Caki2 (cell line): ENCODE measurements at regions not wholly inside any gene's neighbourhood (a gene's known extent, or its start where the extent isn't known, plus 50 kb on each side); places are given as distances from the start of the nearest gene placed in this dataset.

Source experiments
- DNase-seq: peaks from one replicate; pipeline ENCODE4 v3.0.0-alpha.2; 2015; ENCODE audit warnings: low read depth
- in situ Hi-C: cut with HindIII; loops from 2 replicates; pipeline ENCODE4 v1.10.0; 2016; ENCODE audit warnings: low sequenced_read_pairs, low pct_unique_long_range_greater_than_20kb, mixed read lengths

DNA sequence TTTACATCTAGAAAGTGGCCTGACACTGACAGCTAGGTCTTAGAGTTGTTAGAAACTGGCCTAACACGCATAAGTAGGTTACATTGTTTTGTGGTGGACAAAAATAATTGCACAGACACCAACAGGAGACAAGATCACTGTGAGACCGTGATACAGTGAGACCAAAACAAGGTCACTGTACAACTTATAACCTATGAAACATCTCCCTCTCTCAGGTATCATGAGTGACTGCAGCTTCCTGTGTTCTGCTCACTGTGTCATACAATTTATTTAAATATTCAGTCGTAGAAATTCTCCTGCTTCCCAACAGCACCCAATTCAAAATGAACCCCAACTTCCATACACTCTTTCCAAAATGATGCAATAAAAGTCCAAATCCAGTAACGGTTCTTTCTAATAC, 2165.2 kb downstream of the PCDH9 start:
- no peak for DNase-seq
- in situ Hi-C loops: no loop called here

DNA sequence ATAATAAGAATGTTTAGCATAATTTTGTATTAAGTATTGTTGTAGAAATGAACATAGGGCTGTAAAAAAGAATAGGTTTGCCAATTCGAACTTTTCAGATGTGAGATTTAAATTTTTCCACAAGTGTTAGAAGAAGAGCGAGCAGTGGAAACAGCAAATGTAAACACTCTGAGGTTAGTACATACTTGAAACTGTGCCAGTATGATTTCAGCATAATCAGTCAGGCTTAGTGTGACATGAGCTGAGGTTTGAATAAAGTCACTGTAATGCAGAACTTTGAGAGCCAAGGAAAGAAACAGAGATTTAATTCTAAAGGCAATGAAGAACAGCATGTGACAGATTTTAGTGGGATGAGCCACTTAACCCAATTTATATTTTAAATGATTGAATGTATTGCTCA, 2166.4 kb downstream of the PCDH9 start:
- no peak for DNase-seq
- in situ Hi-C loops: no loop called here

GRCh38 chr13:65057986-65058385, 2172.2 kb downstream of the PCDH9 start:
- DNase-seq: no peak
- in situ Hi-C loops: no loop called here

GRCh38 chr13:65054277-65054676, 2175.9 kb downstream of the PCDH9 start:
- in situ Hi-C loops: no loop called here
- DNase-seq: no peak

DNA sequence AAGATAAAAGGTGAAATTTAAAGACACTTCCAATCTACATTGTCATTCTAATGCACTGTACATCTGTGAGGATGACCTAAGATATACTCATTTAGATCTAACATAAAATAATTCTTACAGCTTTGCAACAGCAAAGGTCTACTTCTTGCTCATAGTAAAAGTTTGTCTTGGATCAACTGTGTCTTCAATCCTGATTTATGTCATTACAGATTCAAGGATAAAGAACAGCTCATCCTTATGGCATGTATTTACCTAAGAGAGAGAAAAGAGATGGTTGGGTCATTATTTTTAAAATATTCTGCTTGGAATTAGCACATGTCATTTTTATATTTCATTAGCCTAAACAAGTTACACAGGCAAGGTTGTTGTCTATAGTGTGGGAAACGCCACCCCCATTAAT, 2193.1 kb downstream of the PCDH9 start:
- no peak for DNase-seq
- in situ Hi-C loops: no loop called here

DNA sequence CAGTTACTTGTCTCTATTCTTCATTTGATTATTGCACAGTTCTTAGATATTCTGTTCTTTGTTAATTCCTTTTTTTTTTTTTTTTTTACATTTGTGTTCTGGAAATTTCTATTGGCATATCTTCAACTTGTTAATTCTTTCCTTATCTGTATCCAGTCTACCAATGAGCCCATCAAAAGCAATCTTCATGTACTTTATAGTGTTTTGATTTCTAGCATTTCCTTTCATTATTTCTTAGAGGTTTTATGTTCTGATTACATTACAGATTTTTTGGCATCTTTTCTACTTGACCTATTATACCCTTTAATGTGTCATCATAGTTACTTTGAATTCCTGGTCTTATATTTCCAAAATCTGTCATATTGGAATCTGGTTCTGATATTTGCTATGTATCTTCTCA, 2194.8 kb downstream of the PCDH9 start:
- in situ Hi-C loops: no loop called here
- no peak for DNase-seq

DNA sequence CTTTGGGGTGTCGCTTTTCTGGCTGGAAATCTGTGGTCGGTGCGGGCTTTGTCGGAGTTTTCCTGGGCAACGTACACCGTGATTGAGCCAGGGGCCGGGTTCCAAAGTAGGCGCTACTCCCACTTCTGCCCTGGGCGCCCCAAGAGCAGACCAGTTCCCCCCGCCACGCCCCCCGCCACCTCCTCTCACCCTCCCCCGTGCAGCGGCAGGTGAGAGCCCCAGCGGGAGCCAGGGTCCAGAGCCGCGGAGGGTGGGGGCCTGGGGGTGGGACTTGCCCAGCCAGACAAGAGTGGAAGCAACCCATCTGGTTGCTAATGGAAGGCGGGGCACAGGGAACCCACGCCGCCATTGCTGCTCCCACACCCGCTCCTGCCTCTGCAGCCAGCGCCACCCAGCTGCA, 2195.9 kb downstream of the PCDH9 start:
- in situ Hi-C loops: no loop called here

GRCh38 chr13:65032825-65033224, 2197.3 kb downstream of the PCDH9 start:
- DNase-seq: no peak
- in situ Hi-C loops: no loop called here

More for the DNA sequence above, 2195.9 kb downstream of the PCDH9 start:
- DNase-seq: no peak

- DNase-seq: no peak
- in situ Hi-C loops: no loop called here
Observed at GRCh38 chr13:65028101-65028500, 2202.0 kb downstream of the PCDH9 start.

DNA sequence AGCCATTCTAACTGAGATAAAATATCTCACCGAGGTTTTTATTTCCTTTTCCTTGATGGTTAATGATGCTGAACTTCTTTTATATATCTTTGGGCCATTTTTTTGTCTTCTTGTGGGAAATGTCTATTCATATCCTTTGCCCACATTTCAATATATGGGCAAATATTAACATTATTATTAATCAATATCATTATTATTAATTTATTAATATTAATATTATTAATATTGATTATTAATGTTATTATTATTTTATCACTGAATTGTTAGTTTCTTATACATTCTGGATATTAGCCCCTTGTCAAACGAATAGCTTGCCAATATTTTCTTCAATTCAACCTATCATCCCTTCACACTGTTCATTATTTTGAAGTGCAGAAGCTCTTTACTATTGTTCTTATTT, 2203.6 kb downstream of the PCDH9 start:
- in situ Hi-C loops: no loop called here

GRCh38 chr13:65011378-65011777, 2218.8 kb downstream of the PCDH9 start:
- in situ Hi-C loops: no loop called here

More for the DNA sequence above, 2203.6 kb downstream of the PCDH9 start:
- DNase-seq: no peak

GRCh38 chr13:64997438-64997837, 2232.7 kb downstream of the PCDH9 start:
- in situ Hi-C loops: no loop called here
- no peak for DNase-seq

More at GRCh38 chr13:65011378-65011777, 2218.8 kb downstream of the PCDH9 start:
- DNase-seq: no peak

- in situ Hi-C loops: no loop called here
- no peak for DNase-seq
Observed at GRCh38 chr13:64993514-64994164, 2236.5 kb downstream of the PCDH9 start.

- in situ Hi-C loops: no loop called here
- no peak for DNase-seq
Observed at GRCh38 chr13:64992314-64992713, 2237.8 kb downstream of the PCDH9 start.

- DNase-seq: no peak
- in situ Hi-C loops: no loop called here
Observed at GRCh38 chr13:64985075-64985474, 2245.1 kb downstream of the PCDH9 start.

GRCh38 chr13:64962404-64962803, 2267.7 kb downstream of the PCDH9 start:
- in situ Hi-C loops: no loop called here
- DNase-seq: no peak

GRCh38 chr13:64959276-64959675, 2270.9 kb downstream of the PCDH9 start:
- no peak for DNase-seq
- in situ Hi-C loops: no loop called here

GRCh38 chr13:64958106-64958505, 2272.0 kb downstream of the PCDH9 start:
- in situ Hi-C loops: no loop called here

GRCh38 chr13:64938660-64939059, 2291.5 kb downstream of the PCDH9 start:
- DNase-seq: no peak
- in situ Hi-C loops: no loop called here

More at GRCh38 chr13:64958106-64958505, 2272.0 kb downstream of the PCDH9 start:
- no peak for DNase-seq

DNA sequence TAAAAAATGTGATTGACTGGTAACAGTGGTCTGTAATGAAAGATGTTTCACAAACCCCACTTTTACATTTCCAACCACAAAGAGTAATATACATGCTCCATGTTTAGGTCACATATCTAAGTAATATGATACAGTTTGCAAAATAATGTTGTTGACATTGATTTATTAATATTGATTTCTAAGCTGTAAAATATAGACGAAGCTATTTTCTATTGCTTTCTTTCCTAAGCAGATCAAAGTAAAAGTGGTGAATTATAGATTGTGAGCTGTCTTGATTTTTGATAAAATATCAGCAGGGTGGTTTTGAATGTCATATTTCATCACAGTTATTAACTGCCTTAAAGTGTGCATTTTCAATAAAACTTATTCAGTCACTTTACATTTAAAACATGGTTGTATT, 2292.8 kb downstream of the PCDH9 start:
- in situ Hi-C loops: no loop called here
- DNase-seq: no peak
